ENCODE measurements at regions not wholly inside any gene's neighbourhood (a gene's known extent, or its start where the extent isn't known, plus 50 kb on each side); places are given as distances from the start of the nearest gene placed in this dataset.

DNA sequence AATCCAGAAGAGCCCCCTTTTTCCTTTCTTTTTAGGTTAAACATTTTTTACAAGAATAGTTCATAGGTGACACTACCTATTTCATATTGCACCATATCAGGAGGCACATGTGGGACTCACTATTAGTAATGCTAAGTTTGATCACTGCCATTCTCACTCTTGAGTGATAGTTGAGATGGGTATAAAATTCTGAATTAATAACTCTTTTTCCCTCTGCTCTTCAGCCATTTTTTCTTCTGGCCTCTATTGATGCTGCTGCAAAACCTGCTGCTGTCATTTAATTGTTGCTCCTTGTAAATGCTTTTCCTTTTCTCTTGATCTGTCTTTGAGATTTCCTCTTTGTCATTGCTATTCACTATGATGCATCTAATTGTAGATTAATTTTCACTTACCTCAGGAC, 482.0 kb downstream of the MID1IP1 start:
- Histone ChIP-seq H3K27me3 (ENCODE audit: low read length) (no peaks in the 10 kb centered on the region), H3K79me2 (ENCODE audit: insufficient read depth, low read length) (no peaks in the 10 kb centered on the region), H3K27ac (ENCODE audit: low read depth, low read length) (no peak overlapping the region), H4K20me1 (ENCODE audit: low read depth, low read length) (no peaks in the 10 kb centered on the region), H3K9me2 (replicated peaks; ENCODE audit: insufficient read depth, low read length) (no peaks in the 10 kb centered on the region), H3F3A (ENCODE audit: insufficient read depth) (no peaks in the 10 kb centered on the region), H2AFZ (ENCODE audit: low read depth, low read length, severe bottlenecking) (no peak overlapping the region), H3K36me3 (ENCODE audit: low read length) (no peaks in the 10 kb centered on the region), H3K9me3 (ENCODE audit: insufficient read depth, low read length) (no peaks in the 10 kb centered on the region), H3K9ac (ENCODE audit: low read length) (no peak overlapping the region), H3K4me2 (ENCODE audit: low read depth, low read length, poor library complexity, severe bottlenecking) (no peak overlapping the region), H3K4me3 (ENCODE audit: insufficient read depth, low read length, poor library complexity, severe bottlenecking) (no peak overlapping the region)
- TF ChIP-seq, protein P1, sequence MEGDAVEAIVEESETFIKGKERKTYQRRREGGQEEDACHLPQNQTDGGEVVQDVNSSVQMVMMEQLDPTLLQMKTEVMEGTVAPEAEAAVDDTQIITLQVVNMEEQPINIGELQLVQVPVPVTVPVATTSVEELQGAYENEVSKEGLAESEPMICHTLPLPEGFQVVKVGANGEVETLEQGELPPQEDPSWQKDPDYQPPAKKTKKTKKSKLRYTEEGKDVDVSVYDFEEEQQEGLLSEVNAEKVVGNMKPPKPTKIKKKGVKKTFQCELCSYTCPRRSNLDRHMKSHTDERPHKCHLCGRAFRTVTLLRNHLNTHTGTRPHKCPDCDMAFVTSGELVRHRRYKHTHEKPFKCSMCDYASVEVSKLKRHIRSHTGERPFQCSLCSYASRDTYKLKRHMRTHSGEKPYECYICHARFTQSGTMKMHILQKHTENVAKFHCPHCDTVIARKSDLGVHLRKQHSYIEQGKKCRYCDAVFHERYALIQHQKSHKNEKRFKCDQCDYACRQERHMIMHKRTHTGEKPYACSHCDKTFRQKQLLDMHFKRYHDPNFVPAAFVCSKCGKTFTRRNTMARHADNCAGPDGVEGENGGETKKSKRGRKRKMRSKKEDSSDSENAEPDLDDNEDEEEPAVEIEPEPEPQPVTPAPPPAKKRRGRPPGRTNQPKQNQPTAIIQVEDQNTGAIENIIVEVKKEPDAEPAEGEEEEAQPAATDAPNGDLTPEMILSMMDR (IDR thresholded peaks at IDR 0.05; ENCODE audit: insufficient read depth, low read length, poor library complexity, severe bottlenecking), result no peak

DNA sequence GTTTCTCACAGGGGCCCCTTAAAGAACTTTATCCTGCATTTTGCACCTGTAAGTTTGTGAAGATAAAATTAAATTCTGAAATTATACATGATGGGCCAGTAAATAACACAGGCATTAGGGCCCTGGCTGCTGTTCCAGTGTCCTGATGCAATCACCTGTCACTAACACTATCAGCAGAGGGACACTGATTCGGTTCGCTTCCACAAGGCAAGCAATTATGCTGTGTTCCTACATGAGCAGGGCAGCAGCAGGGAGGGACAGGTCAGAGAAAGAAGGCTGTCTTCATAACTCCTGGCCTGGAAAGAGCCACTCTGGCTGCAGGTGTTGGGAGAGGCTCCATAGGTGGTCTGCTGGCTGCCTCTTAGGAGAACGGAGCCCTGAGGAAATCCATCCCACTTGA, 487.3 kb downstream of the MID1IP1 start:
- no peaks in the 10 kb centered on the region for H3K79me2 ChIP-seq (ENCODE audit: insufficient read depth, low read length)
- TF ChIP-seq, protein P1 (IDR thresholded peaks at IDR 0.05; ENCODE audit: insufficient read depth, low read length, poor library complexity, severe bottlenecking), result no peak
- no peak for TF ChIP-seq EZH2phosphoT487 (conservative IDR thresholded peaks at IDR 0.05; ENCODE audit: low read length)
- H3K27ac ChIP-seq (ENCODE audit: low read depth, low read length), result no peak overlapping the region
- H3F3A ChIP-seq (ENCODE audit: insufficient read depth), result no peaks in the 10 kb centered on the region
- H3K9me2 ChIP-seq (replicated peaks; ENCODE audit: insufficient read depth, low read length), result no peaks in the 10 kb centered on the region
- H3K9me3 ChIP-seq (ENCODE audit: insufficient read depth, low read length), result no peaks in the 10 kb centered on the region
- H4K20me1 ChIP-seq (ENCODE audit: low read depth, low read length), result no peaks in the 10 kb centered on the region
- H3K36me3 ChIP-seq (ENCODE audit: low read length), result no peaks in the 10 kb centered on the region
- no peaks in the 10 kb centered on the region for H3K27me3 ChIP-seq (ENCODE audit: low read length)
- H3K4me3 ChIP-seq (ENCODE audit: insufficient read depth, low read length, poor library complexity, severe bottlenecking), result no peak overlapping the region
- H2AFZ ChIP-seq (ENCODE audit: low read depth, low read length, severe bottlenecking), result no peak overlapping the region
- no peak overlapping the region for H3K9ac ChIP-seq (ENCODE audit: low read length)
- no peak overlapping the region for H3K4me2 ChIP-seq (ENCODE audit: low read depth, low read length, poor library complexity, severe bottlenecking)

DNA sequence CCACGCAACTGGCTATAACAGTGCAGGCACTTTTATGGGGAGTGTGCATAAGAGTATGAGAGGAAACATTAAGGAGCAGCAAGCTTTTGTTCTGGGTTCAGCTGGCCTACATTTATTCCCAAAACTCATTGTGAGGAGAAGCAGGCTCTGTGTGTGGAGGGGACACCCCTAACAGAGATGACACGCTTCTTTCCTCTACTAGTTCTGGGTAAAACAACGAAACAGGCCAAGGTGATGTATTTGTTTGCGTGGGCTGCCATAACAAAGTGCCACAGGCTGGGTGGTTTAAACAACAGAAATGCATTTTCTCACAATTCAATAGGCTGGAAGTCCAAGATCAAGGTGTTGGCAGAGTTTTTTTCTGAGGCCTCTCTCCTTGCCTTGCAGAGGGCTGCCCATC, 488.6 kb downstream of the MID1IP1 start:
- no peaks in the 10 kb centered on the region for H3K27me3 ChIP-seq (ENCODE audit: low read length)
- no peak overlapping the region for H2AFZ ChIP-seq (ENCODE audit: low read depth, low read length, severe bottlenecking)
- H3K9ac ChIP-seq (ENCODE audit: low read length), result no peak overlapping the region
- H3K79me2 ChIP-seq (ENCODE audit: insufficient read depth, low read length), result no peaks in the 10 kb centered on the region
- no peak for TF ChIP-seq EZH2phosphoT487 (conservative IDR thresholded peaks at IDR 0.05; ENCODE audit: low read length)
- TF ChIP-seq, protein P1 (IDR thresholded peaks at IDR 0.05; ENCODE audit: insufficient read depth, low read length, poor library complexity, severe bottlenecking), result no peak
- H3K4me3 ChIP-seq (ENCODE audit: insufficient read depth, low read length, poor library complexity, severe bottlenecking), result no peak overlapping the region
- H3K9me2 ChIP-seq (replicated peaks; ENCODE audit: insufficient read depth, low read length), result no peaks in the 10 kb centered on the region
- H3K4me2 ChIP-seq (ENCODE audit: low read depth, low read length, poor library complexity, severe bottlenecking), result no peak overlapping the region
- H3K36me3 ChIP-seq (ENCODE audit: low read length), result no peaks in the 10 kb centered on the region
- H3K27ac ChIP-seq (ENCODE audit: low read depth, low read length), result no peak overlapping the region
- H3K9me3 ChIP-seq (ENCODE audit: insufficient read depth, low read length), result no peaks in the 10 kb centered on the region
- H3F3A ChIP-seq (ENCODE audit: insufficient read depth), result no peaks in the 10 kb centered on the region
- H4K20me1 ChIP-seq (ENCODE audit: low read depth, low read length), result no peaks in the 10 kb centered on the region

DNA sequence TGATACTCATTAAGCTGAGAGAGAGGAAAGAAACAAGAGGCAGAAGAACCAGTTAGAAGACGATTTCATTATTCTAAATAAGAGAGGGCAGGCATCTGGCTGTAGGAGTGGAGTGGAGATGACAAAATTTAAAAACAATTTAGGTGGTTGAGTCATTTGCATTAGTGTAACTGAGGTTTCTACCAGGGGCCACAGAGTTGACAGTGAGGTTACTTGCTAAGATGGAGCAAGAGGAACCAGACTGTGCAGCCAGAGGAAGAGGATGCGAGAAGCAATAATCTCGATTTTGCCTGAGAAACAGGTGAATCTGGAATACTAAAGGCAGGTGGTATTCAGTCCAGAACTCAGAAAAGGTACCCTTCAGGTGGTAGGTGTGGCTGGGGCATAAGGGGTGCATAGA, 491.9 kb downstream of the MID1IP1 start:
- TF ChIP-seq, protein P1 (IDR thresholded peaks at IDR 0.05; ENCODE audit: insufficient read depth, low read length, poor library complexity, severe bottlenecking), result no peak
- no peak for TF ChIP-seq EZH2phosphoT487 (conservative IDR thresholded peaks at IDR 0.05; ENCODE audit: low read length)
- H3K79me2 ChIP-seq (ENCODE audit: insufficient read depth, low read length), result no peaks in the 10 kb centered on the region
- no peak overlapping the region for H3K4me2 ChIP-seq (ENCODE audit: low read depth, low read length, poor library complexity, severe bottlenecking)
- H3K9me3 ChIP-seq (ENCODE audit: insufficient read depth, low read length), result no peaks in the 10 kb centered on the region
- H3K27ac ChIP-seq (ENCODE audit: low read depth, low read length), result no peak overlapping the region
- H3K4me3 ChIP-seq (ENCODE audit: insufficient read depth, low read length, poor library complexity, severe bottlenecking), result no peak overlapping the region
- no peaks in the 10 kb centered on the region for H4K20me1 ChIP-seq (ENCODE audit: low read depth, low read length)
- no peaks in the 10 kb centered on the region for H3F3A ChIP-seq (ENCODE audit: insufficient read depth)
- no peaks in the 10 kb centered on the region for H3K9me2 ChIP-seq (replicated peaks; ENCODE audit: insufficient read depth, low read length)
- H3K36me3 ChIP-seq (ENCODE audit: low read length), result no peaks in the 10 kb centered on the region
- H2AFZ ChIP-seq (ENCODE audit: low read depth, low read length, severe bottlenecking), result no peak overlapping the region
- H3K9ac ChIP-seq (ENCODE audit: low read length), result no peak overlapping the region
- H3K27me3 ChIP-seq (ENCODE audit: low read length), result no peaks in the 10 kb centered on the region
